ENCODE measurements at regions not wholly inside any gene's neighbourhood (a gene's known extent, or its start where the extent isn't known, plus 50 kb on each side); places are given as distances from the start of the nearest gene placed in this dataset.

DNA sequence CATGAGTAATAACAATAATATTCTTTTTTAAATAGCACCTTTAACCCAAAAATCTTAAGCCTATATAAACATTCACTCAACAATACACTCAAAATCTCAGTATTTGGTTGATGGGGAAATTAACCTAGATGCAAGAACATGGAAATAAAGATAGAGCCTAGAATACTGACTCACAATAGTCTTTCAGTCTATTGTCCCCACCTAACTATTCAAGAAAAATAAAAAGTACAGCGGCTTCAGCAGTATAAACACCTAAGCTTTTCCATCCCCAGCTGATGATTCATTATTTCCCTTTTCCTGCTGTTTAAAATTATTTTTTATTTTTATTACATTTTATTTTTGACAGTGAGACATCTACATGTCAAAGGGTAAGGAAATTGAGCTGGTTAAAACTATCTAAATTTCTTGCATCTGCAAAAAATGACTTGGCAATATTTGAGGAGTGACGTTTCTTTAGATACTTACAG is 201.4 kb downstream of the FZD1 start:
- TF ChIP-seq POLR2AphosphoS5 (IDR thresholded peaks at IDR 0.05), result no peak
- TF ChIP-seq, protein P1, sequence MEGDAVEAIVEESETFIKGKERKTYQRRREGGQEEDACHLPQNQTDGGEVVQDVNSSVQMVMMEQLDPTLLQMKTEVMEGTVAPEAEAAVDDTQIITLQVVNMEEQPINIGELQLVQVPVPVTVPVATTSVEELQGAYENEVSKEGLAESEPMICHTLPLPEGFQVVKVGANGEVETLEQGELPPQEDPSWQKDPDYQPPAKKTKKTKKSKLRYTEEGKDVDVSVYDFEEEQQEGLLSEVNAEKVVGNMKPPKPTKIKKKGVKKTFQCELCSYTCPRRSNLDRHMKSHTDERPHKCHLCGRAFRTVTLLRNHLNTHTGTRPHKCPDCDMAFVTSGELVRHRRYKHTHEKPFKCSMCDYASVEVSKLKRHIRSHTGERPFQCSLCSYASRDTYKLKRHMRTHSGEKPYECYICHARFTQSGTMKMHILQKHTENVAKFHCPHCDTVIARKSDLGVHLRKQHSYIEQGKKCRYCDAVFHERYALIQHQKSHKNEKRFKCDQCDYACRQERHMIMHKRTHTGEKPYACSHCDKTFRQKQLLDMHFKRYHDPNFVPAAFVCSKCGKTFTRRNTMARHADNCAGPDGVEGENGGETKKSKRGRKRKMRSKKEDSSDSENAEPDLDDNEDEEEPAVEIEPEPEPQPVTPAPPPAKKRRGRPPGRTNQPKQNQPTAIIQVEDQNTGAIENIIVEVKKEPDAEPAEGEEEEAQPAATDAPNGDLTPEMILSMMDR (IDR thresholded peaks at IDR 0.05), result no peak

Data from stomach (tissue), 4 donors.